AG10803 (cell line): ENCODE measurements at regions not wholly inside any gene's neighbourhood (a gene's known extent, or its start where the extent isn't known, plus 50 kb on each side); places are given as distances from the start of the nearest gene placed in this dataset.

Experiments used
- DNase-seq: peaks from one replicate; pipeline ENCODE4 v3.0.0; 2010; ENCODE audit warnings: low read depth
- H3K4me3 ChIP-seq: 2 replicates; pipeline ENCODE4 v1.5.1; 2011; ENCODE audit warnings: mild to moderate bottlenecking, low read length, control low read depth
- CTCF ChIP-seq: conservative IDR thresholded peaks from 2 replicates; pipeline ENCODE4 v1.5.1; 2011; ENCODE audit warnings: mild to moderate bottlenecking, low read length, control low read depth, inconsistent platforms

- H3K4me3 ChIP-seq = no peak overlapping the region
- no peak for TF ChIP-seq CTCF
- no peak for DNase-seq
Observed at GRCh38 chr13:30108216-30108912, 199.0 kb downstream of the KATNAL1 start.

DNA sequence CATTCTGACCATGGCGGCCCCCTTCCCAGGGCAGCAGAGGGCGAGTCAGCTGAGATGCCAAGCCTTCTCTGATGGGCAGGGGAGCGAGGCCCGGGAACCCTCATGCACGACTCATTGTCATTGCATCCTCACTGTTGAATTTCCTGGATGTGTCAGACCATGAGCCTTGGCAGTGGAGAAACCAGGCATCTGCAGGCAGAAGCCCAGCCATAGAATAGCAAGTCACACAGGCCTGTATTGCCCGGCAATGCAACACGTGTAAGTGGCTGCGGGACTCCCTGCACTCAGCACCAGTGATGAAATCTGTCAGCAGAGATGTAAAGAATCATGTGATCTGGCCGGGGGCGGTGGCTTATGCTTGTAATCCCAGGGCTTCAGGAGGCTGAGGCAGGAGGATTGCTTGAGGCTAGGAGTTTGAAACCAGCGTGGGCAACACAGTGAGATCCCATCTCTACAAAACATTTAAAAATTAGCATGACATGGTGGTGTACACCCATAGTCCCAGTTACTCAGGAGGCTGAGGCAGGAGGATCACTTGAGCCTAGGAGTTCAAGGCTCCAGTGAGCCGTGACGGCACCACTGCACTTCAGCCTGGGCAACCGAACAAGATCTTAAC lies 199.7 kb downstream of the KATNAL1 start:
- H3K4me3 ChIP-seq = no peak overlapping the region
- peak; percentile 62 for DNase-seq
- no peak for TF ChIP-seq CTCF

DNA sequence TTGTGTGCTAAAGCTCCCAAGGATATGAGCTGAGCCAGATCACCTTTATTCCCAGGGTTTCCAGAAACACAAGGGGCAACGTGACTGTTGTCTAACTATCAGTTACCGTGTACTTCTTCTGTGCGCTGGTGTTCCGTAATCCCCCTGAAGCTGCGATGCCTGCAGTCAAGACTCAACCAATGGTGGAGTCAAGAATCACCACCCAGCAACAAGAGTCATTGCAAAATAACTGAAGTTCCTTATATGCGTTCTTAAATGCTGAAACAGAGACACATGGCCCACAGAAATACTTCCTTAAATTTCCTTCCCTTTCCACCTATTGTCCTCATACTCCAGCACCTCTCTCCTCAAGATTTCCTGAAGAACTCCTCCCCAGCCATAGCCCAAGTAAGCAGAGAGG lies 200.2 kb downstream of the KATNAL1 start:
- no peak for TF ChIP-seq CTCF
- no peak for DNase-seq

GRCh38 chr13:30105381-30105780 lies 202.0 kb downstream of the KATNAL1 start:
- DNase-seq = no peak
- TF ChIP-seq CTCF = no peak
- no peak overlapping the region for H3K4me3 ChIP-seq

More for the DNA sequence above, 200.2 kb downstream of the KATNAL1 start:
- no peak overlapping the region for H3K4me3 ChIP-seq

DNA sequence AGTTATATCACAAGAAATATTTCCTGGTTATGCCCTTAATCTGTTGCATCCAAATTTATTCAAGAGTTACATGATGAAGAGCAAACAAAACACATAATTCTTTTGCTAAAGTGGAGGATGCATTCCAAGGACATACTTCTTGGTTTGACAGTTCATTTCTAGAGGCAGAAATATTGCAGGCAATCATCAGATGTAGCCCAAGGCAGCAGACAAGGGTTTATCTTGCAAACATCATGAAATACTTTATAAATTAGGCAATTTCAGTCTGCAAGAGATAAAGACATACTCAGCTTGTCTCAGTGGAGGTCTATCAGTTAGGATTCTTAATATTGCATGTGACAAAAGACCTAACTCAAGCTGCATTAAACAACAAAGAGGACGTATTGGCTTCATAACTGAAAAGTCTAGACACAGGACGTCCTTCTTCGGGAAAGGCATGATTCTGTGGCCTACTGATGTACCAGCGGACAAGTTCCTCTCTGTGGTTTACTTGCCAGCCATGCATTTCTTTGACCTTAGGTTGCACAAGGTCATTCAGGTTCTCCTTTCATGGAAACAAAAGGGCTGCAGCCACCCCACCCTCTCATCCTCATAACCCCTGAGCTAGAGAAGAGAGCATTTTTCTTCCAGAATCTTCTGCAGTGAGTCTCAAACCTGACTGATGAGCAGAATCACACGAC lies 204.1 kb downstream of the KATNAL1 start:
- no peak for DNase-seq
- no peak for TF ChIP-seq CTCF
- H3K4me3 ChIP-seq = no peak overlapping the region

DNA sequence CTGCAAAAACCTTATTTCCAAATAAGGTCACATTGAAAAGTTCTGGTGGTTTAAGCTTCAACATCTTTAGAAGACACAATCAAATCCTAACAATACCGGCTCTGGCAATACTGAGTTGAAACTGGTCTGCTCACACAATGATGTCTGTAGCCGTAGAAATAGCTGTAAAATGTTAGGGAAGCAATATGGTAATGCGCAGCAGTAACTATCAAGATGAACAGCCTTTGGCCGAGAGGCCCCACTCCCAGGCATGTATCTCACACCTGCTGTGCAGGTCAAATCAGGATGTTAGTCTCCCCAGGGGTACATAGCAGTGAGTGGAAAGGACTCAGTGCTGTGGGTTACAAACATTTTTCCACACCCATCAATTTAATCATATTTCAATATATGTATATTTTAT lies 207.1 kb downstream of the KATNAL1 start:
- DNase-seq = no peak
- no peak overlapping the region for H3K4me3 ChIP-seq
- no peak for TF ChIP-seq CTCF

DNA sequence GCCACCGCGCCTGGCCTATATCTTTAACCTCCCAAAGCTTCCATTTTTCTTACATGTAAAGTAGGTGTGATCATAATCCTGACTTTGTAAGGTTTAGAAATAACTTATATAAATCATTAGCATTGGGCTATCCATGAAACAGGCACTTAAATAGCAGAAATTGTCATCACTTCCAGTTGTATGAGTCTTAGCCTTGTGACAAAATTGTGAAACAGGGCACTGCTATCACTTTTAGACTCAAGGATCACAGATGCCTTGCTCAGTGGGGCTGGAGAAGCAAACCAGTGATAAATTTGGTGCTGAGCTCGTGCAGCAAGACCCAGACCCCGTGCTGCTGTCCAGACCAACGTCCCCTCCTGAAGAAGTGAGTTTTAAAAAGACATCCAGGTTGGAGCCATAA lies 209.7 kb downstream of the KATNAL1 start:
- no peak for TF ChIP-seq CTCF
- DNase-seq = no peak

More for the DNA sequence above, 209.7 kb downstream of the KATNAL1 start:
- no peak overlapping the region for H3K4me3 ChIP-seq
